HG03354 (cell line): ENCODE measurements at regions not wholly inside any gene's neighbourhood (a gene's known extent, or its start where the extent isn't known, plus 50 kb on each side); places are given as distances from the start of the nearest gene placed in this dataset.

Source experiments
- ATAC-seq: cut with Tn5 transposase; IDR thresholded peaks from one replicate; pipeline ENCODE4 v1.9.1; 2021; ENCODE audit warnings: mild to moderate bottlenecking; ENCODE audit not compliant: unreplicated experiment, poor library complexity, severe bottlenecking

- ATAC-seq, result no peak
Measured at GRCh38 chr4:166577639-166578038, 656.7 kb downstream of the SPOCK3 start.

DNA sequence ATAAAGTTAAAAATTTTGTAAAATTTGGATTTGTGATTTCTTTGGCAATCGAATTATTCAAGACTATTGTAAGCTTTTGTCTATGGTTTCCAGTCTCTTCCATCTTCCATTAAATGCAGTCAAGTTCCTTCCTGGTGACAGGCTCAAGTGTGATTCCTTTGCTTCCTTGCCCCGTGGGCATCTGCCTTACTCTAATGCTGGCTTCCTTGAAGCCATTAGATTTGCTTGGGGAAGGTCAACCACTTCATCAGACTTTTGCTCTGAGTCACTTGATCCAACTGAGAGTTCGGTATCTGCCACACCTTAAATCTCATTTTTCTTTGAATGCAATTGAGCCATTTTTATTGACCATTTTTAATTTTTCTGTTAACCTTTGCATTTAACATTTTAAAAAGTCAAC, 648.8 kb downstream of the SPOCK3 start:
- no peak for ATAC-seq

DNA sequence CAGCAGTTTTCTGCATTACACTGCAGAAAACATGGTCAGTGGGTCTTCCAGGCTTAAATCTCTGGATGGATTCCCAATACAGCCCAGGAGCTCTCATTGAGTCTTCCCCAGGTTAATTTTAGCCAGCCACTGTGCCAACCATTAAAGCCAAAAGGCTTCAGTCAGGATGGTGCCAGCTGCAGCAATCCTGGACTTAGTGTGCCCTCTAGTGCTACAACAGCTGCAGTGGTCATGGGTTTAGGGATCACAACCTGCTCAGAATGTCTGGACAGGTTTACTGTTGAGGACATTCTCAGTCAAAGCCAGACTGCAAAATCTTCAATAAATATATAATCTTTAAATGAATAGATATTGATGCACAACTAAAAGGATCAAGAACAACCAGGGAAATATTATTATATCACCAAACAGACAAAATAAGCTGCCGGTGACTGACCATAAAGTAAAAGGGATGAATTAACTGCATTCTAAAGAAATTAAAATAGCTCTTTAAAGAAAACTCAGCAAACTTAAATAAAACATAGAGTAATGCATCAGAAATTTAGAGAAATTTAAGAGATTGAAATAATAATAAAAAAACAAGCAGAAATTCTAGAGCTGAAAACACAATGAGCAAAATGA, 639.9 kb downstream of the SPOCK3 start:
- ATAC-seq, result peak; percentile 79

- no peak for ATAC-seq
Measured at GRCh38 chr4:166600264-166600663, 634.0 kb downstream of the SPOCK3 start.

DNA sequence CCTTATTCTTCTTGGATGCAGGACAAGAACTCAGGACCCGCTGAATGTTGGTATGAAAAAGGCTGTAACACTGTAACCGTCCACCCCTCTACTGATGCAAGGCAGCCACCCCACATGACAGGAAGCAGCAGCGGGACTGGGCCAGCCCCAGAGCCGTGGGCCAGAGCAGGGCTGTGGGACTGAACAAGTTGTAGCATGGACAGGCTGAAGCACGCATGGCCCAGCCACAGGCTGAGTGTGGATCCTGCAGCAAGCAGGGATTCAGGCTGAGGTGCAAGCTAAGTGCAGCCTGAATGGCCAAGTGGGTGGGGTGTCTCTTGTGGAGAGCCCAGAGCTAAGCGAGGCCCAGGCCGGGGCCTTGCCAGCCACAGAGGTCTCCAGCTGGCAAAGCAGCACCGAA, 632.2 kb downstream of the SPOCK3 start:
- no peak for ATAC-seq

DNA sequence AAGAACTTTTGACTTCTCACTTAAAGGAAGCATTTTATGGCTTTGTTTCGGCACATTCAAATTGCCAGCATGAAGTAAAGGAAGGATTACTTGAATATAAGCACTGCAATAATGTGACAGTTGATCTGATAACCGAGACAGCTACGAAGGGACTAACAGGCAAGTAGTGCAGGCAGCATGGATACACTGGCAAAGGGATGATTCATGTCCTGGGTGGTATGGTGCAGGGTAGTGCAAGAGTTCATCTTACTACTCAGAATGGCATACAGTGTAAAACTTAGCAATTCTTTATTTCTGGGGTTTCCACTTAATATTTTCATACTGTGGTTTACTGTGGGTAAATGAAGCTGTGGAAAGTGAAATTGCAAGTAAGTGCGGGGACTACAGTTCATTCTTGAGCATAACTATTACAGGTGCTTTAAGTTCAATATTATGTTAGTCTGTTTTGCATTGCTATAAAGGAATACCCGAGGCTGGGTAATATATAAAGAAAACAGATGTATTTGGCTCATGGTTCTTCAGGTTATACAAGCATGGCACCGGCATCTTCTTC, 611.8 kb downstream of the SPOCK3 start:
- ATAC-seq, result no peak

DNA sequence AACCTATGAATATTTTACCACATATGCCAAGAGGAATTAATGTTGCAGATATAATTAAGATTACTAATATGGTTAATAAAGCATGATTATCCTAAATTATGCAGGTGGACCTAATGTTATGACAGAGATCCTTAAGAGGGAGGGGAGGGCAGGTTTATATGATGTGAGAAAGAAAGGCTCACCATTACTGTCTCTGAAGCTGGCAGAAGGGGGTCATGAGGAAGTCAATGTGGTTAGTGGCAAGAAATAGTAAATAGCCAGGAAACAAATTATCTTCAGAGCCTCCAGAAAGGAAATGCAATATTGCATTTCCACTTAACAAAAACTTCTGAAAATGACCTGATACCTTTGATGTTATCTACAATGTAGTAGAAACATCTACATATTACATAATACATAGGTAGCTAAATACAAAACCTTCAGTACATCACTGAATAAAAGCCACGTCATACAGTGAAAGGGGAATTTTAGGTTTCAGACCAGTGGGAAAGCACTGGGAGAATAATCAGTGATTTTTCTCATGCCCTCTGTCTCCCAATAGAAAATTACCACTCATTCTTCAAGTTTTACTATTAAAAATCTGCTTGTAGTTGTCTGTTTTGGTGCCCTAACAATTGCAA, 609.2 kb downstream of the SPOCK3 start:
- ATAC-seq, result no peak

GRCh38 chr4:166628454-166628853, 605.8 kb downstream of the SPOCK3 start:
- ATAC-seq, result no peak

DNA sequence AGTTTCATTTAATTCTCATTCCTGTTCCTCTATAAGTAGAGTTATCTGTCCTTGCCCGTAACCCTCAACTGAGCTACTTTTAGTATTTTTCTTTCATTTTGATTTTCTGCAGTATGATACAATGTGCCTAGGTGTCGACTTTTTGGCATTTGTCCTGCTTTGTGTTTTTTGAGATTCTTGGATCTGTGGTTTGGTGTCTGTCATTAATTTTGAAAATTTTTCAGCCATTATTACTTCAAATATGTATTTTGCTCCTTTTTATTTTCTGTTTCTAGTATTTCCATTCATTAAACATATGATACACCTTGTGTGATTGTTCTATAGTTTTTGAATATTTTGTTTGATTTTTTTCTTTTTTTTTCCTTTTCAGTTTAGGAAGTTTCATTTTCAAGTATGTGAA, 598.9 kb downstream of the SPOCK3 start:
- ATAC-seq, result no peak

DNA sequence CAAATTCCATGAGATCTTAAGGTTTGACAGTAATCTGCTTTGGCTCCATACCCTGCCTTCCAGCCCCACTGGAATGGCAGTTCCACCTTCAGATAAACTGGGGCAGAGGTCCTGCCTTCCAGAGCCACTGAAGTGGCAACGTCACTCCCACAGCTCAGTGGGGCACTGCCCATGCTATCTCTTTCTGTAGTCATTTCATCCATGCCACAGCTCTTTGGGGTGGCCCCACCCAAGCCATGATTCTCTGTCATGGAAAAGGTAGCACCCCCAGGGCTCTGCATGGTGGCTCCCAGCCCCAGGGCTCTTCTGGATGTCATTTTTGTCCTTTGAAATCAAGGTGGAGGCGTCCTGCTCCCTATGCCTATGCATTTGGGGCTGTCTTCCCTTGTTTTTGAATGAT, 596.5 kb downstream of the SPOCK3 start:
- ATAC-seq, result no peak

- no peak for ATAC-seq
Measured at GRCh38 chr4:166655231-166655630, 579.1 kb downstream of the SPOCK3 start.

GRCh38 chr4:166655705-166656104, 578.6 kb downstream of the SPOCK3 start:
- ATAC-seq, result no peak

DNA sequence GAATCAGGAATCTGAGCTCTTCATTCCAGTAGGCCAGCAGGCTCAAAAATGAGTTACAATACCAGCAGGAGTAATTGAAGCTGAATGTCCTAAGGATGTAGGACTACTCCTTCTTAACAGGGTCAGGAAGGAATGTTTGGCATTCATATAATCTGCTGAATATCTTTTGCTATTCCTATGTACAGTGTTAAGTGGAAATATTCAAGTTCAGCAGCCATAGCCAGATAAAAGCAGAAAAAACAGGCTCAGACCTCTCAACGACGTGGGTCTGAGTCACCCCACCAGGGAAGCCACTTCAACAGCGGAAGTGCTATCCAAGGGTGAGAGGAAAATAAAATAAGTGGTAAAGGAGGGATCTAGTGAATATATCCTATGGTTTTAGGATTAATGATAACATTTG, 577.0 kb downstream of the SPOCK3 start:
- no peak for ATAC-seq

GRCh38 chr4:166658585-166658984, 575.7 kb downstream of the SPOCK3 start:
- ATAC-seq, result no peak

DNA sequence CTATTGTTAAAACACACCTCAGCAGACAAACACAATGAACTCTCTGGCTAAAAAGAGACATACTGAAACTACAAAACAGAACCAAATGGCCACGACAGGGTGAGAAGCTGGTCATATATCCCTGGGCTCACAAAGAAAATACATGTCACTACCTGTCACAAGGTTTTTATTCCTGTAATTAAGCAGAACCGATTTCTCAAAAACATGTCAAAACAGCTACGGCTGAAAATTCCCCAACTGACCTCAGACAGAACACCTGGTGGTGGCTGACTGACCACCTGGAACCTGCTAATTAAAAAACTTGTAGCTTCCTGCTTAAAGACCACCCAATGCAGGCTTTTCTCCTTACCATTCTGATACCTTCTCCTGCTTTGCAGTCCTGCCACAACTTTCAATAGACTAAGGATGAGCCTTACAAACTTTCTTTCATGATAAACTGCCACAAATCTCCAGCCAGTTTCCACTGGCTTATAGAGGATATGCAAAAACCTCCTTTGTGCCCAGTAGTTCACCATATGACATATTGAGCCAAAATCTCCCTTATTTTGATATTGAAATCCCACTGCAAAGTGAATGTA, 571.9 kb downstream of the SPOCK3 start:
- peak; percentile 95 for ATAC-seq

GRCh38 chr4:166670341-166670740, 564.0 kb downstream of the SPOCK3 start:
- no peak for ATAC-seq

- no peak for ATAC-seq
Measured at GRCh38 chr4:166673911-166674310, 560.4 kb downstream of the SPOCK3 start.

GRCh38 chr4:166675411-166675810, 558.9 kb downstream of the SPOCK3 start:
- ATAC-seq, result no peak

GRCh38 chr4:166680796-166681195, 553.5 kb downstream of the SPOCK3 start:
- no peak for ATAC-seq

DNA sequence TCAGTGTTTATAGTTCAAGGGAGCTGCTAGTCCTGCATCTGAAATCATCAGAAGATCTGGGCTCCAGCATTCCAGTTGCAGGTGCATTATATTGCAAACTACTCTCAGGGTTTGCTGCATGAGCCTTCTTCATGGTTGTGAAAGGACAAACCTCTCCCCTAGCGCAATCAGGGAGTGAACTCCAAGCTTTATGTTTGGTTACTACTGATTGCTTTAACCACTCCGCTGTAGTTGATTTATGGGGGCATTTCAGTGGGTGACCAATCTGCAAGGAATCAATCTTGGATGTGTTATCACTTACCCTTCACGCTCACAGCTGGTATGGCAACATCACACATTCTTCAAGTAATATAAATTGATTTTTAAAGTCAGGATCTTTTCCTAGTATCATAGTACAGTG, 552.1 kb downstream of the SPOCK3 start:
- no peak for ATAC-seq
